H9 (cell line): ENCODE measurements at regions not wholly inside any gene's neighbourhood (a gene's known extent, or its start where the extent isn't known, plus 50 kb on each side); places are given as distances from the start of the nearest gene placed in this dataset.

Source experiments
- DNase-seq: peaks from one replicate; pipeline ENCODE4 v3.0.0-alpha.2; 2017
- H2AFZ ChIP-seq: one replicate; pipeline ENCODE4 v1.6.1; 2013; ENCODE audit warnings: mild to moderate bottlenecking, low read length, control low read depth, moderate library complexity
- H2AK5ac ChIP-seq: 2 replicates; pipeline ENCODE4 v1.6.1; 2013; ENCODE audit warnings: low read length, control low read depth, mixed read lengths; ENCODE audit not compliant: insufficient read length
- H2BK120ac ChIP-seq: one replicate; pipeline ENCODE4 v1.6.1; 2013; ENCODE audit warnings: low read depth, mild to moderate bottlenecking, low read length, control low read depth, inconsistent platforms; ENCODE audit not compliant: poor library complexity, severe bottlenecking
- H2BK12ac ChIP-seq: 2 replicates; pipeline ENCODE4 v1.6.1; 2013; ENCODE audit warnings: low read length, control low read depth, mixed read lengths, low read depth; ENCODE audit not compliant: insufficient read length
- H2BK15ac ChIP-seq: 2 replicates; pipeline ENCODE4 v1.6.1; 2013; ENCODE audit warnings: low read depth, low read length, control low read depth
- H2BK20ac ChIP-seq: one replicate; pipeline ENCODE4 v1.6.1; 2013; ENCODE audit warnings: low read depth, mild to moderate bottlenecking, low read length, control low read depth, inconsistent platforms; ENCODE audit not compliant: poor library complexity, severe bottlenecking
- H2BK5ac ChIP-seq: 2 replicates; pipeline ENCODE4 v1.6.1; 2013; ENCODE audit warnings: low read length, control low read depth, mixed read lengths; ENCODE audit not compliant: insufficient read length
- H3K14ac ChIP-seq: 2 replicates; pipeline ENCODE4 v1.6.1; 2013; ENCODE audit warnings: low read length, control low read depth; ENCODE audit not compliant: insufficient read depth
- H3K18ac ChIP-seq: 2 replicates; pipeline ENCODE4 v1.6.1; 2013; ENCODE audit warnings: low read depth, mild to moderate bottlenecking, mixed read lengths, low read length, control low read depth; ENCODE audit not compliant: insufficient read length
- H3K23ac ChIP-seq: 2 replicates; pipeline ENCODE4 v1.6.1; 2013; ENCODE audit warnings: low read length, control low read depth, mixed read lengths, low read depth; ENCODE audit not compliant: insufficient read length
- H3K23me2 ChIP-seq: 2 replicates; pipeline ENCODE4 v1.6.1; 2013; ENCODE audit warnings: low read depth, mild to moderate bottlenecking, mixed read lengths, low read length, control low read depth; ENCODE audit not compliant: insufficient read length, poor library complexity, severe bottlenecking
- H3K27ac ChIP-seq: 2 replicates; pipeline ENCODE4 v1.5.1; 2013; ENCODE audit warnings: low read length, control low read depth, mixed read lengths, low read depth; ENCODE audit not compliant: insufficient read length
- H3K27me3 ChIP-seq: 2 replicates; pipeline ENCODE4 v1.6.1; 2013; ENCODE audit warnings: low read length, control low read depth, inconsistent platforms; ENCODE audit not compliant: insufficient read depth
- H3K4ac ChIP-seq: 2 replicates; pipeline ENCODE4 v1.6.1; 2013; ENCODE audit warnings: low read depth, mild to moderate bottlenecking, control low read depth, inconsistent platforms, low read length, moderate library complexity
- H3K4me1 ChIP-seq: 2 replicates; pipeline ENCODE4 v1.6.1; 2013; ENCODE audit warnings: low read length, control low read depth, inconsistent platforms; ENCODE audit not compliant: insufficient read depth
- H3K4me2 ChIP-seq: 2 replicates; pipeline ENCODE4 v1.6.1; 2013; ENCODE audit warnings: low read length, control low read depth, mixed read lengths; ENCODE audit not compliant: insufficient read length, insufficient read depth
- H3K56ac ChIP-seq: 2 replicates; pipeline ENCODE4 v1.6.1; 2013; ENCODE audit warnings: low read depth, mild to moderate bottlenecking, mixed read lengths, low read length, control low read depth; ENCODE audit not compliant: insufficient read length
- H3K79me1 ChIP-seq: 2 replicates; pipeline ENCODE4 v1.6.1; 2013; ENCODE audit warnings: low read depth, mild to moderate bottlenecking, moderate library complexity, low read length, control low read depth, inconsistent platforms; ENCODE audit not compliant: insufficient read depth, poor library complexity, severe bottlenecking
- H3K79me2 ChIP-seq: 2 replicates; pipeline ENCODE4 v1.6.1; 2013; ENCODE audit warnings: low read length, control low read depth, inconsistent platforms; ENCODE audit not compliant: insufficient read depth
- H3K9ac ChIP-seq: 2 replicates; pipeline ENCODE4 v1.6.1; 2013; ENCODE audit warnings: low read length, control low read depth, mixed read lengths; ENCODE audit not compliant: insufficient read length; ENCODE audit errors: extremely low read depth
- H3K9me3 ChIP-seq: one replicate; pipeline ENCODE4 v1.6.1; 2013; ENCODE audit warnings: low read depth, low read length, inconsistent platforms; ENCODE audit not compliant: control insufficient read depth
- H3T11ph ChIP-seq: one replicate; pipeline ENCODE4 v1.6.1; 2013; ENCODE audit warnings: mild to moderate bottlenecking, low read length, control low read depth, inconsistent platforms
- H4K20me1 ChIP-seq: one replicate; pipeline ENCODE4 v1.6.1; 2013; ENCODE audit not compliant: control insufficient read depth, insufficient read length, insufficient read depth
- H4K5ac ChIP-seq: 2 replicates; pipeline ENCODE4 v1.6.1; 2013; ENCODE audit warnings: low read depth, mild to moderate bottlenecking, mixed read lengths, low read length, control low read depth; ENCODE audit not compliant: insufficient read length
- H4K8ac ChIP-seq: replicated peaks from 2 replicates; pipeline ENCODE4 v1.6.1; 2013; ENCODE audit warnings: low read length, control low read depth, mixed read lengths, low read depth; ENCODE audit not compliant: insufficient read length
- H4K91ac ChIP-seq: 2 replicates; pipeline ENCODE4 v1.6.1; 2013; ENCODE audit warnings: low read depth, mild to moderate bottlenecking, moderate library complexity, mixed read lengths, low read length, control low read depth; ENCODE audit not compliant: insufficient read length
- H3K27ac Mint-ChIP-seq, 3 experiments: 2 replicates in 2 of 3; 3 replicates in 1 of 3; pipeline ENCODE4 v1.8.0; 2020 to 2021; ENCODE audit warnings: mixed read lengths in 3 of 3, mild to moderate bottlenecking in 1 of 3, moderate library complexity in 1 of 3
- H3K27me3 Mint-ChIP-seq: 2 replicates; pipeline ENCODE4 v1.8.0; 2021; ENCODE audit warnings: low read depth, mild to moderate bottlenecking, moderate library complexity, mixed read lengths
- H3K36me3 Mint-ChIP-seq, 3 experiments: 2 replicates in 2 of 3; 3 replicates in 1 of 3; pipeline ENCODE4 v1.8.0; 2020 to 2021; ENCODE audit warnings: low read depth in 3 of 3, mixed read lengths in 3 of 3; ENCODE audit not compliant: insufficient read depth in 1 of 3
- H3K4me1 Mint-ChIP-seq, 2 experiments: 2 replicates each; pipeline ENCODE4 v1.8.0; 2020; ENCODE audit warnings: mixed read lengths in 2 of 2
- H3K4me3 Mint-ChIP-seq, 2 experiments: 2 replicates in 1 of 2; 3 replicates in 1 of 2; pipeline ENCODE4 v1.8.0; 2020 to 2021; ENCODE audit warnings: mild to moderate bottlenecking in 2 of 2, mixed read lengths in 2 of 2, moderate library complexity in 1 of 2
- H3K9me3 Mint-ChIP-seq, 2 experiments: 2 replicates in 1 of 2; 3 replicates in 1 of 2; pipeline ENCODE4 v1.8.0; 2020; ENCODE audit warnings: mild to moderate bottlenecking in 2 of 2, mixed read lengths in 2 of 2, moderate library complexity in 1 of 2
- WGBS: extraction: QIAGEN DNeasy Blood & Tissue Kit; methylation state at CpG from one replicate; pipeline ENCODE4 v1.1.7; 2013; ENCODE audit warnings: missing lambda C conversion rate, low lambda C conversion rate, mixed read lengths; ENCODE audit not compliant: insufficient read length; ENCODE audit errors: extremely low coverage; 5-methylcytosine and 5-hydroxymethylcytosine counted together
- TF ChIP-seq, protein P1 (sequence below): fragments of 200-600 bp; sonication (generic); conservative IDR thresholded peaks from 3 replicates; pipeline ENCODE4 v1.8.0; 2021; ENCODE audit warnings: antibody characterized with exemption, mild to moderate bottlenecking

DNA sequence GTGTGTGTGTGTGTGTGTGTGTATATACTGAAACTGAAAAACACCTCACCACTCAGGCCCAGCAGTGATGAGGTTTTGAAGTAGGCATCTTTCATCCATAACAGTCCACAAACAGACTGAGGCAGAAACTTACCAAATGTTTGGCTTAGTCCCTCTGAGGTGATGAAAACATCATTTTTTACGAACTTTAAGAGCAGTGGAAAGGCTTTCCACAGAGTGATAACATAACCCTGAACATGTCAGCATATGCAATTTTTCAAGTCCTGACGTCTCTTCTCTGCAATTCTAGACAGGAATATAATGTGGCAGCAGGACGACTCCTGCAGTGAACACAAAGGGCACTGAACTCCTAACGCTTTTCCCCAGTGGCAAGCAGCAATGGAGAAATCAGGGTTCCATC lies 247.0 kb upstream of the THBS1 start:
- no peak overlapping the region for H4K8ac ChIP-seq
- no peaks in the 10 kb centered on the region for H3K4me1 ChIP-seq
- H2BK20ac ChIP-seq = no peak overlapping the region
- Mint-ChIP-seq H3K27ac (no peak overlapping the region), H3K4me3 (no peak overlapping the region), H3K36me3 (no peaks in the 10 kb centered on the region), H3K27me3 (no peaks in the 10 kb centered on the region), H3K4me1 (0 out of 4 replicates have a peak, but pooled peaks cover 0 to 3% of the 10 kb centered on the region in 2 experiments), H3K9me3 (no peaks in the 10 kb centered on the region)
- no peak overlapping the region for H3K56ac ChIP-seq
- H2AK5ac ChIP-seq = no peak overlapping the region
- H3K18ac ChIP-seq = no peak overlapping the region
- H3K9me3 ChIP-seq = no peaks in the 10 kb centered on the region
- H3K27me3 ChIP-seq = no peaks in the 10 kb centered on the region
- TF ChIP-seq, protein P1, sequence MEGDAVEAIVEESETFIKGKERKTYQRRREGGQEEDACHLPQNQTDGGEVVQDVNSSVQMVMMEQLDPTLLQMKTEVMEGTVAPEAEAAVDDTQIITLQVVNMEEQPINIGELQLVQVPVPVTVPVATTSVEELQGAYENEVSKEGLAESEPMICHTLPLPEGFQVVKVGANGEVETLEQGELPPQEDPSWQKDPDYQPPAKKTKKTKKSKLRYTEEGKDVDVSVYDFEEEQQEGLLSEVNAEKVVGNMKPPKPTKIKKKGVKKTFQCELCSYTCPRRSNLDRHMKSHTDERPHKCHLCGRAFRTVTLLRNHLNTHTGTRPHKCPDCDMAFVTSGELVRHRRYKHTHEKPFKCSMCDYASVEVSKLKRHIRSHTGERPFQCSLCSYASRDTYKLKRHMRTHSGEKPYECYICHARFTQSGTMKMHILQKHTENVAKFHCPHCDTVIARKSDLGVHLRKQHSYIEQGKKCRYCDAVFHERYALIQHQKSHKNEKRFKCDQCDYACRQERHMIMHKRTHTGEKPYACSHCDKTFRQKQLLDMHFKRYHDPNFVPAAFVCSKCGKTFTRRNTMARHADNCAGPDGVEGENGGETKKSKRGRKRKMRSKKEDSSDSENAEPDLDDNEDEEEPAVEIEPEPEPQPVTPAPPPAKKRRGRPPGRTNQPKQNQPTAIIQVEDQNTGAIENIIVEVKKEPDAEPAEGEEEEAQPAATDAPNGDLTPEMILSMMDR = no peak
- H4K20me1 ChIP-seq = no peaks in the 10 kb centered on the region
- no peak overlapping the region for H2BK15ac ChIP-seq
- no CpG with 5 or more reads among the region's 4 CpGs for WGBS
- H2BK5ac ChIP-seq = no peak overlapping the region
- H3K27ac ChIP-seq = no peak overlapping the region
- H4K5ac ChIP-seq = no peak overlapping the region
- H3K4ac ChIP-seq = no peak overlapping the region
- H3K9ac ChIP-seq = no peak overlapping the region
- no peak overlapping the region for H3K4me2 ChIP-seq
- H2AFZ ChIP-seq = no peak overlapping the region
- no peak for DNase-seq
- no peak overlapping the region for H3K23ac ChIP-seq
- no peaks in the 10 kb centered on the region for H3K79me1 ChIP-seq
- no peak overlapping the region for H2BK12ac ChIP-seq
- H3K79me2 ChIP-seq = no peaks in the 10 kb centered on the region
- no peak overlapping the region for H3K14ac ChIP-seq
- no peaks in the 10 kb centered on the region for H3K23me2 ChIP-seq
- H4K91ac ChIP-seq = no peak overlapping the region
- no peak overlapping the region for H3T11ph ChIP-seq
- no peak overlapping the region for H2BK120ac ChIP-seq
